GM23338 (cell line): ENCODE measurements at regions not wholly inside any gene's neighbourhood (a gene's known extent, or its start where the extent isn't known, plus 50 kb on each side); places are given as distances from the start of the nearest gene placed in this dataset.

ENCODE experiments used
- ATAC-seq: fragments of 200-7000 bp; cut with Tn5 transposase; 3 replicates; pipeline ENCODE4 v1.9.1; 2020
- DNase-seq: peaks from one replicate; pipeline ENCODE4 v3.0.0-alpha.2; 2015; ENCODE audit warnings: low spot score
- H2AFZ ChIP-seq: fragments of 200-600 bp; sonication (generic); 2 replicates; pipeline ENCODE4 v1.8.0; 2016; ENCODE audit warnings: antibody characterized with exemption, mild to moderate bottlenecking, moderate library complexity
- H3F3A ChIP-seq: fragments of 200-600 bp; sonication (generic); replicated peaks from 2 replicates; pipeline ENCODE4 v1.8.0; 2017; ENCODE audit warnings: antibody characterized with exemption, mixed run types, low read depth
- H3K27ac ChIP-seq: fragments of 200-600 bp; sonication (generic); 2 replicates; pipeline ENCODE4 v1.6.1; 2016; ENCODE audit warnings: low read depth
- H3K27me3 ChIP-seq: fragments of 200-600 bp; sonication (generic); 2 replicates; pipeline ENCODE4 v1.8.0; 2016; ENCODE audit warnings: mild to moderate bottlenecking, mixed run types, moderate library complexity; ENCODE audit not compliant: insufficient read depth
- H3K36me3 ChIP-seq: fragments of 200-600 bp; sonication (generic); 2 replicates; pipeline ENCODE4 v1.8.0; 2016; ENCODE audit warnings: mild to moderate bottlenecking; ENCODE audit not compliant: insufficient read depth
- H3K4me1 ChIP-seq: fragments of 200-600 bp; sonication (generic); 2 replicates; pipeline ENCODE4 v1.8.0; 2016; ENCODE audit warnings: mild to moderate bottlenecking, moderate library complexity; ENCODE audit not compliant: insufficient read depth
- H3K4me2 ChIP-seq: fragments of 200-600 bp; sonication (generic); 2 replicates; pipeline ENCODE4 v1.7.1; 2017; ENCODE audit warnings: mixed run types
- H3K4me3 ChIP-seq: fragments of 200-600 bp; sonication (generic); 2 replicates; pipeline ENCODE4 v1.6.1; 2016; ENCODE audit warnings: mixed run types
- H3K79me2 ChIP-seq: fragments of 200-600 bp; sonication (generic); replicated peaks from 2 replicates; pipeline ENCODE4 v1.8.0; 2017; ENCODE audit warnings: mild to moderate bottlenecking; ENCODE audit not compliant: insufficient read depth
- H3K9me2 ChIP-seq: fragments of 200-600 bp; sonication (generic); 2 replicates; pipeline ENCODE4 v1.8.0; 2017; ENCODE audit not compliant: insufficient read depth
- H4K20me1 ChIP-seq: fragments of 200-600 bp; sonication (generic); replicated peaks from 2 replicates; pipeline ENCODE4 v1.8.0; 2017; ENCODE audit warnings: mild to moderate bottlenecking; ENCODE audit not compliant: insufficient read depth
- H3K27ac Mint-ChIP-seq: 2 replicates; pipeline ENCODE4 v1.8.0; 2020; ENCODE audit warnings: inconsistent platforms, mild to moderate bottlenecking, moderate library complexity, mixed read lengths
- H3K27me3 Mint-ChIP-seq: 3 replicates; pipeline ENCODE4 v1.8.0; 2022; ENCODE audit warnings: low read depth, mild to moderate bottlenecking, moderate library complexity, mixed read lengths, inconsistent platforms; ENCODE audit not compliant: insufficient read depth, poor library complexity
- H3K36me3 Mint-ChIP-seq: 3 replicates; pipeline ENCODE4 v1.8.0; 2021; ENCODE audit warnings: low read depth, mild to moderate bottlenecking, inconsistent platforms, moderate library complexity, mixed read lengths
- H3K4me1 Mint-ChIP-seq: 3 replicates; pipeline ENCODE4 v1.8.0; 2020; ENCODE audit warnings: mild to moderate bottlenecking, inconsistent platforms, mixed read lengths
- H3K4me3 Mint-ChIP-seq: 3 replicates; pipeline ENCODE4 v1.8.0; 2021; ENCODE audit warnings: moderate library complexity, mild to moderate bottlenecking, inconsistent platforms, mixed read lengths
- H3K9me3 Mint-ChIP-seq: 3 replicates; pipeline ENCODE4 v1.8.0; 2020; ENCODE audit warnings: moderate library complexity, mild to moderate bottlenecking, inconsistent platforms, mixed read lengths
- CREB1 ChIP-seq: fragments of 250-450 bp; sonication (Bioruptor Pico); IDR thresholded peaks from 2 replicates; pipeline ENCODE4 v1.5.0; 2020; ENCODE audit warnings: low read depth, mild to moderate bottlenecking, moderate library complexity
- EZH2phosphoT487 ChIP-seq: fragments of 200-600 bp; sonication (generic); IDR thresholded peaks from one replicate; pipeline ENCODE4 v1.8.1; 2018; ENCODE audit warnings: antibody characterized with exemption; ENCODE audit not compliant: unreplicated experiment
- JUNB ChIP-seq: IDR thresholded peaks from one replicate; pipeline ENCODE4 v1.6.1; 2016; ENCODE audit warnings: antibody characterized with exemption; ENCODE audit not compliant: unreplicated experiment
- NANOG ChIP-seq: IDR thresholded peaks from 2 replicates; pipeline ENCODE4 v1.6.1; 2016; ENCODE audit warnings: antibody characterized with exemption, borderline replicate concordance
- REST ChIP-seq: IDR thresholded peaks from one replicate; pipeline ENCODE4 v1.6.1; 2018; ENCODE audit warnings: antibody characterized with exemption; ENCODE audit not compliant: unreplicated experiment
- STAT1 ChIP-seq: IDR thresholded peaks from one replicate; pipeline ENCODE4 v1.6.1; 2016; ENCODE audit warnings: antibody characterized with exemption; ENCODE audit not compliant: unreplicated experiment
- ZNF114 ChIP-seq: fragments of 250-450 bp; sonication (Bioruptor Pico); IDR thresholded peaks from 2 replicates; pipeline ENCODE4 v1.5.0; 2020; ENCODE audit warnings: mild to moderate bottlenecking, moderate library complexity
- TF ChIP-seq, protein P1 (sequence below): fragments of 250-450 bp; sonication (Bioruptor Pico); IDR thresholded peaks from 2 replicates; pipeline ENCODE4 v1.5.0; 2020; ENCODE audit warnings: mild to moderate bottlenecking, moderate library complexity
- TF ChIP-seq, protein P2 (sequence below), 2 experiments: fragments of 200-600 bp in 1 of 2; sonication (generic) in 1 of 2; conservative IDR thresholded peaks; 2 replicates each; pipeline versions ENCODE4 v1.5.1 to v1.6.1; 2016 to 2017; ENCODE audit warnings: antibody characterized with exemption in 2 of 2, low read depth in 2 of 2, mild to moderate bottlenecking in 2 of 2, moderate library complexity in 1 of 2

- TF ChIP-seq REST (no peak), NANOG (no peak)
- TF ChIP-seq, protein P1, sequence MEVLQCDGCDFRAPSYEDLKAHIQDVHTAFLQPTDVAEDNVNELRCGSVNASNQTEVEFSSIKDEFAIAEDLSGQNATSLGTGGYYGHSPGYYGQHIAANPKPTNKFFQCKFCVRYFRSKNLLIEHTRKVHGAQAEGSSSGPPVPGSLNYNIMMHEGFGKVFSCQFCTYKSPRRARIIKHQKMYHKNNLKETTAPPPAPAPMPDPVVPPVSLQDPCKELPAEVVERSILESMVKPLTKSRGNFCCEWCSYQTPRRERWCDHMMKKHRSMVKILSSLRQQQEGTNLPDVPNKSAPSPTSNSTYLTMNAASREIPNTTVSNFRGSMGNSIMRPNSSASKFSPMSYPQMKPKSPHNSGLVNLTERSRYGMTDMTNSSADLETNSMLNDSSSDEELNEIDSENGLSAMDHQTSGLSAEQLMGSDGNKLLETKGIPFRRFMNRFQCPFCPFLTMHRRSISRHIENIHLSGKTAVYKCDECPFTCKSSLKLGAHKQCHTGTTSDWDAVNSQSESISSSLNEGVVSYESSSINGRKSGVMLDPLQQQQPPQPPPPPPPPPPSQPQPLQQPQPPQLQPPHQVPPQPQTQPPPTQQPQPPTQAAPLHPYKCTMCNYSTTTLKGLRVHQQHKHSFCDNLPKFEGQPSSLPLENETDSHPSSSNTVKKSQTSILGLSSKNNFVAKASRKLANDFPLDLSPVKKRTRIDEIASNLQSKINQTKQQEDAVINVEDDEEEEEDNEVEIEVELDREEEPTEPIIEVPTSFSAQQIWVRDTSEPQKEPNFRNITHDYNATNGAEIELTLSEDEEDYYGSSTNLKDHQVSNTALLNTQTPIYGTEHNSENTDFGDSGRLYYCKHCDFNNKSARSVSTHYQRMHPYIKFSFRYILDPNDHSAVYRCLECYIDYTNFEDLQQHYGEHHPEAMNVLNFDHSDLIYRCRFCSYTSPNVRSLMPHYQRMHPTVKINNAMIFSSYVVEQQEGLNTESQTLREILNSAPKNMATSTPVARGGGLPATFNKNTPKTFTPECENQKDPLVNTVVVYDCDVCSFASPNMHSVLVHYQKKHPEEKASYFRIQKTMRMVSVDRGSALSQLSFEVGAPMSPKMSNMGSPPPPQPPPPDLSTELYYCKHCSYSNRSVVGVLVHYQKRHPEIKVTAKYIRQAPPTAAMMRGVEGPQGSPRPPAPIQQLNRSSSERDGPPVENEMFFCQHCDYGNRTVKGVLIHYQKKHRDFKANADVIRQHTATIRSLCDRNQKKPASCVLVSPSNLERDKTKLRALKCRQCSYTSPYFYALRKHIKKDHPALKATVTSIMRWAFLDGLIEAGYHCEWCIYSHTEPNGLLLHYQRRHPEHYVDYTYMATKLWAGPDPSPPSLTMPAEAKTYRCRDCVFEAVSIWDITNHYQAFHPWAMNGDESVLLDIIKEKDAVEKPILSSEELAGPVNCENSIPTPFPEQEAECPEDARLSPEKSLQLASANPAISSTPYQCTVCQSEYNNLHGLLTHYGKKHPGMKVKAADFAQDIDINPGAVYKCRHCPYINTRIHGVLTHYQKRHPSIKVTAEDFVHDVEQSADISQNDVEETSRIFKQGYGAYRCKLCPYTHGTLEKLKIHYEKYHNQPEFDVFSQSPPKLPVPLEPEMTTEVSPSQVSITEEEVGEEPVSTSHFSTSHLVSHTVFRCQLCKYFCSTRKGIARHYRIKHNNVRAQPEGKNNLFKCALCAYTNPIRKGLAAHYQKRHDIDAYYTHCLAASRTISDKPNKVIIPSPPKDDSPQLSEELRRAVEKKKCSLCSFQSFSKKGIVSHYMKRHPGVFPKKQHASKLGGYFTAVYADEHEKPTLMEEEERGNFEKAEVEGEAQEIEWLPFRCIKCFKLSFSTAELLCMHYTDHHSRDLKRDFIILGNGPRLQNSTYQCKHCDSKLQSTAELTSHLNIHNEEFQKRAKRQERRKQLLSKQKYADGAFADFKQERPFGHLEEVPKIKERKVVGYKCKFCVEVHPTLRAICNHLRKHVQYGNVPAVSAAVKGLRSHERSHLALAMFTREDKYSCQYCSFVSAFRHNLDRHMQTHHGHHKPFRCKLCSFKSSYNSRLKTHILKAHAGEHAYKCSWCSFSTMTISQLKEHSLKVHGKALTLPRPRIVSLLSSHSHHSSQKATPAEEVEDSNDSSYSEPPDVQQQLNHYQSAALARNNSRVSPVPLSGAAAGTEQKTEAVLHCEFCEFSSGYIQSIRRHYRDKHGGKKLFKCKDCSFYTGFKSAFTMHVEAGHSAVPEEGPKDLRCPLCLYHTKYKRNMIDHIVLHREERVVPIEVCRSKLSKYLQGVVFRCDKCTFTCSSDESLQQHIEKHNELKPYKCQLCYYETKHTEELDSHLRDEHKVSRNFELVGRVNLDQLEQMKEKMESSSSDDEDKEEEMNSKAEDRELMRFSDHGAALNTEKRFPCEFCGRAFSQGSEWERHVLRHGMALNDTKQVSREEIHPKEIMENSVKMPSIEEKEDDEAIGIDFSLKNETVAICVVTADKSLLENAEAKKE (CRISPR knock-in tag), result no peak
These were observed 83.8 kb upstream of the WASF3 start (continued) for GRCh38 chr13:26473571-26474230.

- Histone ChIP-seq H2AFZ (peak overlapping the region; percentile 66; the same call in 1 of the 2 replicates), H3K27ac (no peak overlapping the region), H3K4me1 (peaks cover 27% of the 10 kb centered on the region), H3K4me3 (no peak overlapping the region), H3K79me2 (no peaks in the 10 kb centered on the region), H3K9me2 (no peaks in the 10 kb centered on the region; the same call in 1 of the 2 replicates), H3K4me2 (no peak overlapping the region), H4K20me1 (no peaks in the 10 kb centered on the region; the same call in 1 of the 2 replicates), H3K27me3 (no peaks in the 10 kb centered on the region), H3K36me3 (no peaks in the 10 kb centered on the region), H3F3A (peaks cover 19% of the 10 kb centered on the region)
- Mint-ChIP-seq H3K9me3 (no peaks in the 10 kb centered on the region), H3K36me3 (no peaks in the 10 kb centered on the region; the same call in 2 of the 3 replicates), H3K4me3 (peak overlapping the region; percentile 14; the same call in 2 of the 3 replicates), H3K4me1 (peaks cover 36% of the 10 kb centered on the region), H3K27ac (no peak overlapping the region), H3K27me3 (peaks cover 18% of the 10 kb centered on the region)
- TF ChIP-seq REST (no peak), CREB1 (CRISPR knock-in tag) (no peak), EZH2phosphoT487 (no peak), ZNF114 (no peak), JUNB (no peak), STAT1 (no peak)
- TF ChIP-seq, protein P2, sequence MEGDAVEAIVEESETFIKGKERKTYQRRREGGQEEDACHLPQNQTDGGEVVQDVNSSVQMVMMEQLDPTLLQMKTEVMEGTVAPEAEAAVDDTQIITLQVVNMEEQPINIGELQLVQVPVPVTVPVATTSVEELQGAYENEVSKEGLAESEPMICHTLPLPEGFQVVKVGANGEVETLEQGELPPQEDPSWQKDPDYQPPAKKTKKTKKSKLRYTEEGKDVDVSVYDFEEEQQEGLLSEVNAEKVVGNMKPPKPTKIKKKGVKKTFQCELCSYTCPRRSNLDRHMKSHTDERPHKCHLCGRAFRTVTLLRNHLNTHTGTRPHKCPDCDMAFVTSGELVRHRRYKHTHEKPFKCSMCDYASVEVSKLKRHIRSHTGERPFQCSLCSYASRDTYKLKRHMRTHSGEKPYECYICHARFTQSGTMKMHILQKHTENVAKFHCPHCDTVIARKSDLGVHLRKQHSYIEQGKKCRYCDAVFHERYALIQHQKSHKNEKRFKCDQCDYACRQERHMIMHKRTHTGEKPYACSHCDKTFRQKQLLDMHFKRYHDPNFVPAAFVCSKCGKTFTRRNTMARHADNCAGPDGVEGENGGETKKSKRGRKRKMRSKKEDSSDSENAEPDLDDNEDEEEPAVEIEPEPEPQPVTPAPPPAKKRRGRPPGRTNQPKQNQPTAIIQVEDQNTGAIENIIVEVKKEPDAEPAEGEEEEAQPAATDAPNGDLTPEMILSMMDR (conservative IDR thresholded peaks at IDR 0.05; ENCODE audit: low read depth in 2 of 2), result no peak
- no peak for DNase-seq
- no peak for ATAC-seq
These were observed 83.2 kb upstream of the WASF3 start for GRCh38 chr13:26474286-26474685.
